Epithelial cell of prostate (primary cell): ENCODE measurements at regions not wholly inside any gene's neighbourhood (a gene's known extent, or its start where the extent isn't known, plus 50 kb on each side); places are given as distances from the start of the nearest gene placed in this dataset.

Source experiments
- DNase-seq: peaks from one replicate; pipeline ENCODE4 v3.0.0-alpha.2; 2011; ENCODE audit warnings: low read depth, low spot score
- H3K27ac ChIP-seq: fragments of 450-650 bp; 2 replicates; pipeline ENCODE4 v1.5.1; 2017; ENCODE audit warnings: mild to moderate bottlenecking

GRCh38 chr5:113788141-113788655 lies 274.7 kb downstream of the YTHDC2 start:
- no peak for DNase-seq
- H3K27ac ChIP-seq, result no peak overlapping the region

- H3K27ac ChIP-seq, result no peak overlapping the region
Measured at GRCh38 chr5:113789769-113790168, 276.3 kb downstream of the YTHDC2 start.

GRCh38 chr5:113792806-113793205 lies 279.3 kb downstream of the YTHDC2 start:
- H3K27ac ChIP-seq, result no peak overlapping the region
- DNase-seq, result no peak

More at GRCh38 chr5:113789769-113790168, 276.3 kb downstream of the YTHDC2 start:
- no peak for DNase-seq

- no peak overlapping the region for H3K27ac ChIP-seq
- no peak for DNase-seq
Measured at GRCh38 chr5:113794981-113795380, 281.5 kb downstream of the YTHDC2 start.

- H3K27ac ChIP-seq, result no peak overlapping the region
- DNase-seq, result no peak
Measured at GRCh38 chr5:113800686-113801085, 287.2 kb downstream of the YTHDC2 start.

GRCh38 chr5:113804264-113804663 lies 290.8 kb downstream of the YTHDC2 start:
- H3K27ac ChIP-seq, result no peak overlapping the region
- DNase-seq, result peak; percentile 3

GRCh38 chr5:113804943-113805342 lies 291.4 kb downstream of the YTHDC2 start:
- no peak overlapping the region for H3K27ac ChIP-seq
- DNase-seq, result no peak

GRCh38 chr5:113806250-113806649 lies 292.8 kb downstream of the YTHDC2 start:
- DNase-seq, result peak; percentile 14
- no peak overlapping the region for H3K27ac ChIP-seq

GRCh38 chr5:113806904-113807303 lies 293.4 kb downstream of the YTHDC2 start:
- DNase-seq, result no peak
- no peak overlapping the region for H3K27ac ChIP-seq

- no peak overlapping the region for H3K27ac ChIP-seq
Measured at GRCh38 chr5:113807427-113807991, 294.0 kb downstream of the YTHDC2 start.

GRCh38 chr5:113808956-113809355 lies 295.5 kb downstream of the YTHDC2 start:
- no peak for DNase-seq
- H3K27ac ChIP-seq, result no peak overlapping the region

More at GRCh38 chr5:113807427-113807991, 294.0 kb downstream of the YTHDC2 start:
- no peak for DNase-seq

- no peak overlapping the region for H3K27ac ChIP-seq
- DNase-seq, result no peak
Measured at GRCh38 chr5:113809626-113810025, 296.1 kb downstream of the YTHDC2 start.

GRCh38 chr5:113813466-113813865 lies 300.0 kb downstream of the YTHDC2 start:
- no peak for DNase-seq
- H3K27ac ChIP-seq, result no peak overlapping the region

GRCh38 chr5:113817683-113818082 lies 304.2 kb downstream of the YTHDC2 start:
- no peak for DNase-seq
- H3K27ac ChIP-seq, result no peak overlapping the region

GRCh38 chr5:113823696-113824095 lies 310.2 kb downstream of the YTHDC2 start:
- H3K27ac ChIP-seq, result no peak overlapping the region
- no peak for DNase-seq

GRCh38 chr5:113824307-113824706 lies 310.8 kb downstream of the YTHDC2 start:
- no peak overlapping the region for H3K27ac ChIP-seq
- no peak for DNase-seq

GRCh38 chr5:113825176-113825575 lies 311.7 kb downstream of the YTHDC2 start:
- no peak for DNase-seq

GRCh38 chr5:113846941-113847340 lies 333.4 kb downstream of the YTHDC2 start:
- peak; percentile 10 for DNase-seq
- H3K27ac ChIP-seq, result no peak overlapping the region

More at GRCh38 chr5:113825176-113825575, 311.7 kb downstream of the YTHDC2 start:
- no peak overlapping the region for H3K27ac ChIP-seq

GRCh38 chr5:113864437-113864836 lies 350.9 kb downstream of the YTHDC2 start:
- no peak overlapping the region for H3K27ac ChIP-seq
- DNase-seq, result no peak

GRCh38 chr5:113866763-113867162 lies 353.3 kb downstream of the YTHDC2 start:
- H3K27ac ChIP-seq, result no peak overlapping the region
- no peak for DNase-seq

GRCh38 chr5:113869611-113870010 lies 356.1 kb downstream of the YTHDC2 start:
- DNase-seq, result no peak
- no peak overlapping the region for H3K27ac ChIP-seq

- no peak overlapping the region for H3K27ac ChIP-seq
- DNase-seq, result no peak
Measured at GRCh38 chr5:113871972-113872371, 358.5 kb downstream of the YTHDC2 start.
